ENCODE measurements at regions not wholly inside any gene's neighbourhood (a gene's known extent, or its start where the extent isn't known, plus 50 kb on each side); places are given as distances from the start of the nearest gene placed in this dataset.
"Not testable (repeated sequence)": the region's sequence is repeated elsewhere in the genome, so short reads cannot be mapped to it uniquely, and the experiment has no call there.

- no peak for DNase-seq
- intact Hi-C loops (cut with micrococcal nuclease), result no loop called here
Observed at GRCh38 chr15:95078003-95078402, 846.6 kb downstream of the MCTP2 start.

GRCh38 chr15:95080228-95080627 is 848.9 kb downstream of the MCTP2 start:
- H3K36me3 Mint-ChIP-seq; H3K4me3 Mint-ChIP-seq; H3K36me3 ChIP-seq (ENCODE audit: insufficient read depth, low read length); H3K4me1 ChIP-seq (ENCODE audit: insufficient read depth, low read length); POLR2A ChIA-PET (ENCODE audit: partially characterized antibody); H3K27ac ChIP-seq (ENCODE audit: low read depth, low read length); DNase-seq; H3K9me3 Mint-ChIP-seq; H3K4me3 ChIP-seq (ENCODE audit: low read length in 2 of 2); intact Hi-C loops (cut with micrococcal nuclease); H3K27me3 Mint-ChIP-seq; H3K4me1 Mint-ChIP-seq; H3K9me3 ChIP-seq (ENCODE audit: control insufficient read depth in 1 of 2, low read length in 2 of 2); H3K27me3 ChIP-seq (ENCODE audit: insufficient read depth, low read length); H3K27ac Mint-ChIP-seq: not testable (repeated sequence)
- CTCF ChIA-PET (ENCODE audit: partially characterized antibody), result interaction anchor here (1.0 kb wide), 1 partner anchor 8 kb away, joined by 3 read pairs; no protein-coding TSS in a partner anchor

More at GRCh38 chr15:95078003-95078402, 846.6 kb downstream of the MCTP2 start:
- POLR2A ChIA-PET (ENCODE audit: partially characterized antibody), result no interaction called here
- Histone ChIP-seq H3K9me3 (ENCODE audit: control insufficient read depth in 1 of 2, low read length in 2 of 2) (no peaks in the 10 kb centered on the region), H3K27me3 (ENCODE audit: insufficient read depth, low read length) (no peaks in the 10 kb centered on the region), H3K36me3 (ENCODE audit: insufficient read depth, low read length) (no peaks in the 10 kb centered on the region), H3K4me1 (ENCODE audit: insufficient read depth, low read length) (no peaks in the 10 kb centered on the region), H3K4me3 (ENCODE audit: low read length in 2 of 2) (no peak overlapping the region), H3K27ac (ENCODE audit: low read depth, low read length) (no peak overlapping the region)
- Mint-ChIP-seq H3K9me3 (peaks cover 0 to 5% (median 4%) of the 10 kb centered on the region in 8 donors), H3K4me3 (no peak overlapping the region), H3K4me1 (no peaks in the 10 kb centered on the region), H3K27me3 (no peaks in the 10 kb centered on the region), H3K27ac (no peak overlapping the region), H3K36me3 (no peaks in the 10 kb centered on the region)
- CTCF ChIA-PET (ENCODE audit: partially characterized antibody), result no interaction called here

GRCh38 chr15:95085056-95085455 is 853.7 kb downstream of the MCTP2 start:
- Mint-ChIP-seq H3K4me3 (no peak overlapping the region), H3K36me3 (no peaks in the 10 kb centered on the region), H3K9me3 (peaks cover 0 to 12% (median 3%) of the 10 kb centered on the region in 8 donors), H3K4me1 (no peaks in the 10 kb centered on the region), H3K27ac (no peak overlapping the region), H3K27me3 (no peaks in the 10 kb centered on the region)
- intact Hi-C loops (cut with micrococcal nuclease), result no loop called here
- Histone ChIP-seq H3K4me1 (ENCODE audit: insufficient read depth, low read length) (no peaks in the 10 kb centered on the region), H3K4me3 (ENCODE audit: low read length in 2 of 2) (no peak overlapping the region), H3K27ac (ENCODE audit: low read depth, low read length) (no peak overlapping the region), H3K27me3 (ENCODE audit: insufficient read depth, low read length) (no peaks in the 10 kb centered on the region), H3K9me3 (ENCODE audit: control insufficient read depth in 1 of 2, low read length in 2 of 2) (peaks cover 0 to 3% of the 10 kb centered on the region in 2 donors), H3K36me3 (ENCODE audit: insufficient read depth, low read length) (no peaks in the 10 kb centered on the region)
- POLR2A ChIA-PET (ENCODE audit: partially characterized antibody), result no interaction called here
- no peak for DNase-seq
- CTCF ChIA-PET (ENCODE audit: partially characterized antibody), result no interaction called here

DNA sequence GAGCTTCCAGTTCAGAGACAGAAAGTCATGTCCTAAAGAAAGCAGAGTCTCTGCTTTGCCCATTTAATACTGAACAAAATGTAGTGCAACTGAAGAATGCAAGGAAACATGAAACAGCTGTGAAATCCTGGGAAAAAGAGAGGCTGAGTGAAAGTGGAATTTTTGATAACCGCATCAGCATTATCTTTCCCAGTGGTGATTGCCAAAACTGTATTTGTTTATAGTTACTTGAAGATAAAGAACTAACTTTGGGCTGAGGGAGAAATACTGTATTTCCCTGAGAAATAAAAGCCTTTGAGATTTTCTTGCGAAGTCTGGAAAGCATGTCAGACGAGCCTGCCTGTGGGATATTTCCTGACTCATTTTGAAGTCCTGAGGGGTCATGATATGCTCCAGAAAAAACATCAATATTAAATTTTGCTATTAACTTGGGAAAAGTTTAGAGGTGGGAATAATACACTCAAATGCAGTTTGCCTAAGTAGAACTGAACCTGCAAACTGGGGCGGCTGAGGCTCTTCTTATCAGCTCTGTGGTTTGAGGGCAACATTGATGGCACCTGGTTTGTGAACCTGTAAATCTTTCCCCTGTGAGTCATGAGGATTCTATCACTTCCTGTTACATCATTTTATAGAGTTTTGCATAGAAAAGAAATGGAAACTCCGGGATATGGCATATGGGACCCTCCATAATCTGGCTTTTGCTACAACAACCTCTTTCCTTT is 855.3 kb downstream of the MCTP2 start:
- intact Hi-C loops (cut with micrococcal nuclease), result no loop called here
- H3K36me3 ChIP-seq (ENCODE audit: insufficient read depth, low read length), result no peaks in the 10 kb centered on the region
- no peak overlapping the region for H3K4me3 Mint-ChIP-seq

DNA sequence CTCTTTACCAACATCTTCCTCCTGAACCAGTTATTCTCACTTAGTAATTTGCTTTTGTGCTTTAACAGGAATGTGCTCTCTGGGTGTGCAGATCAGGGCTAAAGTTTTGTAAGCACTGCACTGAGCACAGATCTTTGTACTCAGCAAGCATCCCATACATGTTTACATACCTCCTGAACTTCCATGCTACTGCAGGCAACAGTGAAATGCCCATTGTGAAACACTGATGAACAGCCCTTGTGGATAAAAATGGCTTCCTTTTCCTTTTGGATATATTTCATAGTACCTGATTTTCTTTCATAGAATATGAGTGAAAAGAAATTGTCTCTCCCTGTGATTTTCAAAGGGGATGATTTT is 855.9 kb downstream of the MCTP2 start:
- Histone ChIP-seq H3K9me3 (ENCODE audit: control insufficient read depth in 1 of 2, low read length in 2 of 2) (peaks cover 0 to 3% of the 10 kb centered on the region in 2 donors), H3K36me3 (ENCODE audit: insufficient read depth, low read length) (no peaks in the 10 kb centered on the region), H3K4me3 (ENCODE audit: low read length in 2 of 2) (no peak overlapping the region), H3K4me1 (ENCODE audit: insufficient read depth, low read length) (no peaks in the 10 kb centered on the region), H3K27me3 (ENCODE audit: insufficient read depth, low read length) (no peaks in the 10 kb centered on the region), H3K27ac (ENCODE audit: low read depth, low read length) (no peak overlapping the region)
- POLR2A ChIA-PET (ENCODE audit: partially characterized antibody), result no interaction called here
- intact Hi-C loops (cut with micrococcal nuclease), result no loop called here
- no peak for DNase-seq
- Mint-ChIP-seq H3K36me3 (no peaks in the 10 kb centered on the region), H3K4me1 (no peaks in the 10 kb centered on the region), H3K9me3 (peaks cover 0 to 12% (median 3%) of the 10 kb centered on the region in 8 donors), H3K27ac (no peak overlapping the region), H3K4me3 (no peak overlapping the region), H3K27me3 (no peaks in the 10 kb centered on the region)
- CTCF ChIA-PET (ENCODE audit: partially characterized antibody), result no interaction called here

More for the DNA sequence above, 855.3 kb downstream of the MCTP2 start:
- Mint-ChIP-seq H3K9me3 (peaks cover 0 to 12% (median 3%) of the 10 kb centered on the region in 8 donors), H3K27ac (no peak overlapping the region), H3K36me3 (no peaks in the 10 kb centered on the region), H3K4me1 (no peaks in the 10 kb centered on the region), H3K27me3 (no peaks in the 10 kb centered on the region)
- DNase-seq, result no peak
- POLR2A ChIA-PET (ENCODE audit: partially characterized antibody), result no interaction called here
- Histone ChIP-seq H3K4me1 (ENCODE audit: insufficient read depth, low read length) (no peaks in the 10 kb centered on the region), H3K4me3 (ENCODE audit: low read length in 2 of 2) (no peak overlapping the region), H3K9me3 (ENCODE audit: control insufficient read depth in 1 of 2, low read length in 2 of 2) (peaks cover 0 to 3% of the 10 kb centered on the region in 2 donors), H3K27me3 (ENCODE audit: insufficient read depth, low read length) (no peaks in the 10 kb centered on the region), H3K27ac (ENCODE audit: low read depth, low read length) (no peak overlapping the region)
- CTCF ChIA-PET (ENCODE audit: partially characterized antibody), result no interaction called here

DNA sequence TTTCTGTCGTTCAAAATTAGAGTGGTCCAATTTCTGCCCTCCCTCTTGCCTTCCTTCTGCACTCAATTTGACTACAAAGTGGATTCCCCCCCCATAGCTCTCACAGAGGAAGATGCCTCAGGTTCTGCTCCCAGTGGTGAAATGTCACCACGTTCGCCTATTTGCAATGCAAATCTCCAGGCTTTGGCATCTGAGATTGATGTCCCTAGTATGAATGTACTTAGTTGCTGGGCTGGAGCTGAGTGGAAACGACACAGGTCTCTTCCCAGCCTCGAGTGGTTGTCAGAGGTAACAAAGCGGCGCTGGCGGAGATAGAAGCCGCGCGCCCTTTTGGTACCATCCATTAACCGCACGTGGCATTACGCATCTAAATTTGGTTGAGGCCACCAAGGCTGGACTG is 860.1 kb downstream of the MCTP2 start:
- intact Hi-C loops (cut with micrococcal nuclease), result no loop called here
- H3K27me3 Mint-ChIP-seq, result no peaks in the 10 kb centered on the region
- Histone ChIP-seq H3K9me3 (ENCODE audit: control insufficient read depth in 1 of 2, low read length in 2 of 2) (peaks cover 0 to 3% of the 10 kb centered on the region in 2 donors), H3K4me3 (ENCODE audit: low read length in 2 of 2) (no peak overlapping the region), H3K27ac (ENCODE audit: low read depth, low read length) (no peak overlapping the region), H3K4me1 (ENCODE audit: insufficient read depth, low read length) (no peaks in the 10 kb centered on the region), H3K27me3 (ENCODE audit: insufficient read depth, low read length) (no peaks in the 10 kb centered on the region), H3K36me3 (ENCODE audit: insufficient read depth, low read length) (no peaks in the 10 kb centered on the region)
- CTCF ChIA-PET (ENCODE audit: partially characterized antibody), result interaction anchor here (1.2 kb wide), 1 partner anchor 8 kb away, joined by 3 read pairs; no protein-coding TSS in a partner anchor
- peaks cover 0 to 12% (median 2%) of the 10 kb centered on the region in 8 donors for H3K9me3 Mint-ChIP-seq
- H3K4me1 Mint-ChIP-seq, result no peaks in the 10 kb centered on the region
- H3K36me3 Mint-ChIP-seq, result no peaks in the 10 kb centered on the region
- no peak for DNase-seq
- no peak overlapping the region for H3K4me3 Mint-ChIP-seq
- POLR2A ChIA-PET (ENCODE audit: partially characterized antibody), result no interaction called here
- no peak overlapping the region for H3K27ac Mint-ChIP-seq

- DNase-seq, result no peak
- no peaks in the 10 kb centered on the region for H3K27me3 ChIP-seq (ENCODE audit: insufficient read depth, low read length)
- no peak overlapping the region for H3K4me3 ChIP-seq (ENCODE audit: low read length in 2 of 2)
- Mint-ChIP-seq H3K4me3 (no peak overlapping the region), H3K9me3 (peaks cover 0 to 5% (median 3%) of the 10 kb centered on the region in 8 donors), H3K4me1 (no peaks in the 10 kb centered on the region), H3K27ac (no peak overlapping the region), H3K27me3 (no peaks in the 10 kb centered on the region), H3K36me3 (no peaks in the 10 kb centered on the region)
- intact Hi-C loops (cut with micrococcal nuclease), result no loop called here
- CTCF ChIA-PET (ENCODE audit: partially characterized antibody), result no interaction called here
- H3K4me1 ChIP-seq (ENCODE audit: insufficient read depth, low read length), result no peaks in the 10 kb centered on the region
- no peaks in the 10 kb centered on the region for H3K9me3 ChIP-seq (ENCODE audit: control insufficient read depth in 1 of 2, low read length in 2 of 2)
- H3K36me3 ChIP-seq (ENCODE audit: insufficient read depth, low read length), result no peaks in the 10 kb centered on the region
- POLR2A ChIA-PET (ENCODE audit: partially characterized antibody), result no interaction called here
- H3K27ac ChIP-seq (ENCODE audit: low read depth, low read length), result no peak overlapping the region
Observed at GRCh38 chr15:95095250-95095649, 863.9 kb downstream of the MCTP2 start.

Data from CD4-positive, alpha-beta memory T cell (primary cell).